ENCODE measurements at regions not wholly inside any gene's neighbourhood (a gene's known extent, or its start where the extent isn't known, plus 50 kb on each side); places are given as distances from the start of the nearest gene placed in this dataset.
"Not testable (repeated sequence)": the region's sequence is repeated elsewhere in the genome, so short reads cannot be mapped to it uniquely, and the experiment has no call there.

DNA sequence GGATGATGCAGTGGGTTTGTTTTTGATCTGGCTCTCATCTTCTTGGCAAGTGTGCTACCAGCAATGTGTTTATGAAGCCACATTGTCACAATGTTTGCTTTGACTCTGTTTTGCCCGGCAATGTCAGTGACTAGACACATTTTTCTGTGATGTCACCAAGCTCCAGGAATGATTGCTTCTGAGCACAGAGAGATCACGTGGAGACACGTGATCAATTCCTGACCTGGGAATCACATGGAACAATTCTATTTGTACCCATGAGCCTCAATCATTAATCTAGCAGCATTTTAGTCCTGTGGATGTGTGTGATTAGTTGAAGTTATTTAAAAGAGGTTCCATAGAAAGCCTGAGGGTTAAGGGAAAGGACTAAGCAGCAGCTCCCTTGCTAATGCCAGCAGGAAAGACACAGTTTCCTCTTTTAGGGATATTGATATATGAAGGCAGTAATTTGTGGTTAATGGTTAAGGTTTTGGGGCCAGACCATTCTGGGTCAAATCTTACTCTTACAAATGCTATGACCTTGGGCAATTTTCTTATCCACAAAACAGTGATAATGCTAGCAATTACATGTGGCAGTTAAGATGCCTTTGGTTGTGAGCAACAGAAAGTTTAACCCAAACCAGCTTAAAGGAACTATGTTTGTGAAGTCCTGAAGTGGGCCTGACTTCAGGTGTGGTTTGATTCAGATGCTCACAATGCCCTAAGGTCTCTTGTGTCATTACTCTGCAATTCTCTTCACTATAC, 59.0 kb downstream of the FASLG start:
- DNase-seq, result peak; percentile 27

- DNase-seq, result no peak
These were observed 60.2 kb downstream of the FASLG start for GRCh38 chr1:172719066-172719627.

- DNase-seq, result no peak
These were observed 60.8 kb downstream of the FASLG start for GRCh38 chr1:172719694-172720138.

GRCh38 chr1:172720339-172720738, 61.4 kb downstream of the FASLG start:
- DNase-seq, result no peak

- DNase-seq, result no peak
These were observed 64.3 kb downstream of the FASLG start for GRCh38 chr1:172723251-172723650.

- no peak for DNase-seq
These were observed 65.3 kb downstream of the FASLG start for GRCh38 chr1:172724232-172724631.

- DNase-seq, result no peak
These were observed 66.1 kb downstream of the FASLG start for GRCh38 chr1:172724765-172725613.

DNA sequence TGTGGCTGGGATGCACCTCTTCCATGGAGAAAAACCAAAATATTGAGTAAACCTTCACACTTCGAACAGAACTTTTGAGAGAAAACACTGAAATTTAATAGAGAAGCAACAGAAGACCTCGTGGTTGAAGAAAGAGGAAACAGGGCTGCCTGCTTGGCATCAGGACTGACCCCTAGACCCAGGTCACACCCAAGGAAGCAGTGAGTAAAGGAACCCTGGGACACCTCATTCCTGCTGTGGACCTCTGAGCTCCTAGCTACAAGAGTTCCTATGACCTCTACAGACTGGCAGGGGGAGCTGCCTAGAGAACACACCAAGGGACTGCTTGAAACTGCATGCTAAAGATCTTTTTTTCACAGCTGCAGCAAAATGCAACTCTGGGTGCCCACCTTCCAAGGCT, 67.8 kb downstream of the FASLG start:
- no peak for DNase-seq

DNA sequence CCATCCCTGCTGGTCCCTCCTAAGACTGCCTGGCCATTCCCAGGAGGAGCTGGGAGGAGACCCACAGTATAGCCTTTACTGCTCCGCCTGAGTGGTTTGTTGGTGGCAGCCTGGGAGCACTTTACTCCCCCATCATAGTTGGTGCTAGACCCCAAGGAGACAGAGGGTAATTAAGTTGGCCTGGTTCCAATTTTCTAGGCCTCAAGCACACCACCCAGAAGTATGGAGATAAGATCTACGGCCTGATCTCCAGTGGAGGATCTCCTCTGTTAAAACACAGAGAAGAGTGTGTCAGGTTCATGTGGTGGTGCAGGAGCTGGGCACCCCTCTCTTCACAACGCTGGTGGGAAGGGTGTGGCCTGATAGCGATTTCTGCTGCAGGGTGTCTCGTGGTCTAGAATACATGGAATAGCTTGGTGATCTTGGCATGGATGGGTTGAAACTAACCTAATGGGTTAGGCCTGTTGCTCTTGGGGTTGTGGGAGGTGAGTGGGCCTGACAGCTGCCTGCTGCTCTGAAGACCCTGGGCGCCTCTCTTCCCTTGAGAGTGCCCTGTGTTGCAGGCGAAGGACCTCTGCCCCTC, 68.5 kb downstream of the FASLG start:
- DNase-seq, result no peak

DNA sequence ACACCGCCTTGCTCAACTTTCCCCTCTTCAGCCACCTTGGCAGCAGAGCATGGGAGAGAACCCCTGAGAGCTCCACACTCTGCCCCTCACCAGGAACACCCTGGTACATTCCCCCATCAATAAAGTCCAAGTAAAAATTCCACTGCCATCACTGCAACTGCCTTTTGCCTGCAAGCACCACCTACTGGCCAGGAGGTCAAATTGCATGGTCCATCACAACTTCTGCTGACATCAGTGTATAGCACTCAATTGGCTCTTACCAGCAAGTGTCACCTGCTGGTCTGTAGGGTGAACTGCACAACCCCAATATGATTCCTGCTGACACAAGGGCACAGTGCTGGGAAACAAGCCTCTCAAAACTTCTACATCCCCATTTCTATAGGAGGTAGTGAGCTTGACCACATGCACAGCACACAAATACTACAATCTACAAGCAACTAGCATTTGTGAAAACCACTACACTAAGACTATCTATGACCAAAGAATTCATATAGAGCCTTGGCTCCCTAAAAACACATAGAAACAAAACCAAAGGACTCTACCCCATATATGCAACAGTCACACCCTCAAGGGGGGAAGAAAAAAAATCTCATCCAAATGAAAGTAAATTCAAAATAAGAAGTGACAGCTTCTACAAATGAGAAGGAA, 69.2 kb downstream of the FASLG start:
- no peak for DNase-seq

DNA sequence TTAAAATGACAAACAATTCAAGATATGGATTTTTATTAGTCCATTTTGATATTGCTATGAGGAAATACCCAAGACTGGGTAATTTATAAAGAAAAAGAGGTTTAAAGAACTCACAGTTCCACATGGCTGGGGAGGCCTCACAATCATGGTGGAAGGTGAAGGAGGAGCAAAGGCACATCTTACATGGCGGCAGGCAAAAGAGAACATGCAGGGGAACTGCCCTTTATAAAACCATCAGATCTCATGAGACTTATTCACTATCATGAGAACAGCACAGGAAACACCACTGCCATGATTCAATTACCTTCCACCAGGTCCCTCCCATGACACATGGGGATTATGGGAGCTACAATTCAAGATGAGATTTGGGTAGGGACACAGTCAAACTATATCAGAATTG, 69.8 kb downstream of the FASLG start:
- DNase-seq, result not testable (repeated sequence)

- DNase-seq, result no peak
These were observed 73.5 kb downstream of the FASLG start for GRCh38 chr1:172732427-172732826.

DNA sequence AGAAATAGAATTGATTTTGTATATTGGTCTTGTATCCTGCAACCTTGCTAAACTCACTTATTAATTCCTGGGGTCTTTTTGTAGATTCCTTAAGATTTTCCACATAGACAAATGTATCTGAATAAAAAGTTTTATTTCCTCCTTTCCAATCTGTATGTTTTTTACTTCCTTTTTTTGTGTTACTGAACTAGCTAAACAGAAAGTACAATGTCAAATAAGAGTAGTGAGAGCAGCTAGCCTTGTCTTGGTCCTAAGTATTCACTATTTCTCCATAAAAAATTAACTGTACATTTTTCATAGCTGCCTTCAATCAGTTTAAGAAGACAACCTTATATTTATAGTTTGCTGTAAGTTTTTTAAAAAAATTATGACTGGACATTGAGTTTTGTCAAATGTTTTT, 74.9 kb downstream of the FASLG start:
- no peak for DNase-seq

DNA sequence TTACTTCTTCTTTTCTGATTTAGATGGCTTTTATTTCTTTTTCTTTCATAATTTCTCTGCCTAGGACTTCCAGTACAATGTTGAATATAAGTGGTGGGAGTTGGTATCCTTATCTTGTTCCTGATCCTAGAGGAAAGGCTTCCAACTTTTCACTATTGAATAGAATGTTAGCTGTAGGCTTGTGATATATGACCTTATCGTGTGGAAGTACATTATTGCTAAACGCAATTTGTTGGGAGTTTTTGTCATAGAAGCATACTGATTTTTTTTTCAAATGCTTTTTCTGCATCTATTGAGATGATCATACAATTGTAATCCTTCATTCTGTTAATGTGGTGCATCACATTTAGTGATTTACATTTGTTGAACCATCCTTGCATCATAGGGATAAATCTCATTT, 79.5 kb downstream of the FASLG start:
- DNase-seq, result no peak

DNA sequence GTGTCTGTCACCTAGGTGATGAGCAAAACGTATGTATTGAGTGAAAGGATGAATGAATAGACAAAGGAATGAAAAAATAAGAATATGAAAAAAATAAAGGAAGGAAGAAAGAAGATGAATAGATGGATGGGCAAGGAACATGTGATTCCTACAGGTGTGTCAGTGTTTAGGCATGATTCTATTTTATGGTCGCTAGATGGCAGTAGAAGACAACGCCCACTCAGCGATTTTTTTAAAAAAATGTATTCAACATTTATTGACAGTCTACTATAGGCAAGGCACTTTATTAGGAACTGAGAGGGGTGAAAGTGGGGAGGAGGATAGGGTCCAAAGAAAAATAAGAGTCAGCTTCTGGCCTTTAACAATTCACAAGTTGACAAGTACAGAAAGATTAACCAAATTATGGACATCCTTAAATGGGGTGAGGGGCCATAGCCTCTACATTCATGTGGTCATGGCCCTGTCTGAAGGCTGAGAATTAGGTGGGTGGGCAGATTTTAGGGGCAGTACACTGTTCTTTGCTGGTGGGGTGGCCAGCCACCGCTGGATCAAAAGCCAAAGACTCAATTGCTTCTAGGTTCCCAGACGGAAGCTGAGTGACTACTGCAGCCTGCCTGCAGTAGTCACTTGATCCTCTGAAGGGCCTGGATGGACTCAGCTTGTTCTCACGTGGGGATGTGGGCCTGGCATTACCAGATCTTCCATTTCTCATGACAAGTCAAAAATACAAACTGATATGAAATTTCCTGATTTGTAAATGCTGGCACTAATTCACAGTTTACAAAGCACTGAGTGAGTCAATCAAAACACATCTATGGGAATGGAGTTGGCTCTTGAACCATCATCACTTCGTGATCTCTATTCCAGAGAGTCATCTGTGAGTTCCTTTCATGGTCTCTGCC, 83.9 kb downstream of the FASLG start:
- no peak for DNase-seq

DNA sequence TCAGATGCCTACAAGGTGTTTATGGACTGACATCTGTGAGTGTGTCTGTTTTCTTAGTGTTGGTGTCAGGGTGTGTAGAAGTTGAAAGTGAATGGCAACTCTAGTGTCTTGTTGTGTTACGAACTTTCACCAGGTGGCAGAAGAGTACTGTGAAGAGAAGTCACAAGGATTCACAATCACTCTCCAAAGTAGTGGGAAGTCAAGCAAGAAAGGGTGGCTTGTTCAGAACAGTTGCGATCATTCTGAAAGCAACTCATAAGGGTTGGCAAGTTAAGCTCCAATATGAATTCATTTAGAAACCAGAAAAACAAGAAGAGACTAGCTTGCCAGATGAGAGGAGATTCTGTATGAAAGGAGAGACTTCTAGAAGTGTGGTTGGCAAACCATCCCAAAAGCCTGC, 86.1 kb downstream of the FASLG start:
- DNase-seq, result no peak

DNA sequence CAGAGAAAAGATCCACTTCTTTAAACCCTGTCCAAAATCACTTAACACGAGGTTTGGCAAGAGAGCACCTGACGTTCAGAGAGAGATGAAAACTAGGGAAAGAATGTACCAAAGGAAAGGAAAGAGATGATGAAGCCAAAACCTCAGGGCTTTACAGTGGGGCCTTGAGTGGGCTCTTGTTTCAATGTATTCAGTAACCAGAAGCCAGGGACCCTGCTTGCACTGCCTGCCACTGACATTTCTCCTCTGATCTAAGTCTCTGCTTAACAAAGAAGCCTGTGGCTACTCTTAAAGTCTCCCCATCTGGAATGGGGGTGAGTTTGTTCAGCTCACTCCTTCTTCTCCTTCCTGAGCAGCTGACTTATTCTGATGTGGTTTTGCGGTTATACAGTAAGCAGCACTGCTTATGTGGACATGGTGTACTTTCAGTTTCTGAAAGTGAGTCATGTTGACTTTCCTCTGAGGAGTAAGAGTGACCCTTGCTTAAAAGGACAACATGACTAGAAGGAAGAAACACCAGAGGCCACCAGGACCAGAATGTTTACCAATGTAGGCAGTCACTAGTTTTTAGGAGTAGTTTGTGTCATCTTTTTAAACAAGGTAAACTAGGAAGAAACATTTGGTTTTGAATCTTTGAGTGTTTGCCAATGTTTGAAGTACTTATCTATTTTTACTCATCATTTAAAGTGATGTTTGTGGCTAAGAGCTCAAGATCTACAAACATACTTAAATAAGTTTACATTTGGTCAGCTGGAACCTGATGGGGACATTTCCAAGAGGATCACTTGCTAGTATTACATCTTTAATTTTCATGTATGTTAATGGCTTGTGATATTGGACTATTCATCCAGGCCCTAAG, 87.4 kb downstream of the FASLG start:
- no peak for DNase-seq

DNA sequence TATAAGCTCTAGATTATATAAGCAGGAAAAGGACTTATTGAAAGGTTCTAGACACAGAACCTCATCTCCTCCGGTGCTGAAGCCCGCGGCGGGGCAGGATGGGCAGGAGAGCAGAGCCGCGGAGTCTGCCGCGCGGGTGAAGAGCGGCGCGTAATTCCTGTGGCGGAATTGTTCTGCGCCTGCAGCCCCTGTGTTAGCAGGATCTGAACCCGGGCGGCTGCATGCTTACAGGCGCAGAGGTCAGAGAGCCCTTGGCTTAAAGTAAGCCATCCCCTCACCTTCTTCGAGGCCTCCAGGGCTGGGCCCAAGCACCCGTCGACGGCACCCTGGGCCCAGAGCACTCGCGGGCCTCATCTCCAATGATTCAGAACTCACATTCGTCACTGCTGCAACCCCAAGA, 89.3 kb downstream of the FASLG start:
- no peak for DNase-seq

- DNase-seq, result no peak
These were observed 92.8 kb downstream of the FASLG start for GRCh38 chr1:172751683-172752082.

GRCh38 chr1:172753964-172754363, 95.1 kb downstream of the FASLG start:
- DNase-seq, result no peak

GRCh38 chr1:172754609-172755008, 95.7 kb downstream of the FASLG start:
- DNase-seq, result no peak
